ENCODE measurements at regions not wholly inside any gene's neighbourhood (a gene's known extent, or its start where the extent isn't known, plus 50 kb on each side); places are given as distances from the start of the nearest gene placed in this dataset.
"Not testable (repeated sequence)": the region's sequence is repeated elsewhere in the genome, so short reads cannot be mapped to it uniquely, and the experiment has no call there.

- no peak for DNase-seq
These were observed 123.7 kb upstream of the IRX5 start for GRCh38 chr16:54806881-54807360.

DNA sequence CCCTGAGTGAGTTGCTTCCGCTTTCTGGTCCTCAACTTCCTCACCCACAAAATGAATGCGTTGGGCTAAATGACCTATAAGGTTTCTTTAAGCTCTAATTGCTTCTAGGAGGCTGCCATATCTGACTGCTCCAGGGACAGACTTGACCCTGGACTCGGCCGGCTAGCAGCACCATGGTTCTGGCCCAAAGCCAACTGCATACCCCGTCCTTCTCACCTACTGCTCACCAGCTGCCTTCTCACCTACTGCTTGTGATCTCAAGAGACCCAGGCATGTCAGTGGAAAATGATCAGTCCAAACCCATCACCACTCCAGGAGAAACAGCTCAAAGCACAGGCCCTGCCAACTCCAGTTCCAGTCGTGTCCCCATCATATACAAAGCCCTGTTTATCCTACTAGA is 124.3 kb upstream of the IRX5 start:
- no peak for DNase-seq

DNA sequence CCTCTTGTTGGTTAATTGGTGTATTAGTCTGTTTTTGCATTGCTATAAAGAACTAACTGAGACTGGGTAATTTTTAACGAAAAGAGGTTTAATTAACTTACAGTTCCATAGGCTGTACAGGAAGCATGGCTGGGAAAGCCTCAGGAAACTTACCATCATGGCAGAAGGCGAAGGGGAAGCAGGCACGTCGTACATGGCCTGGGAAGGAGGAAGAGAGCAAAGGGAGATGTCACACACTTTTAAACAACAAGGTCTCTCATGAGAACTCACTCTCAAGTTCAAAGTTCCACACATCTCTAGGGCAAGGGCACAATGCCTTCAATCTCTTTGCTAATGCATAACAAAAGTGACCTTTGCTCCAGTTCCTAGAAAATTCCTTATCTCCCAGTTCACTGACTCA is 125.0 kb upstream of the IRX5 start:
- DNase-seq, result no peak

DNA sequence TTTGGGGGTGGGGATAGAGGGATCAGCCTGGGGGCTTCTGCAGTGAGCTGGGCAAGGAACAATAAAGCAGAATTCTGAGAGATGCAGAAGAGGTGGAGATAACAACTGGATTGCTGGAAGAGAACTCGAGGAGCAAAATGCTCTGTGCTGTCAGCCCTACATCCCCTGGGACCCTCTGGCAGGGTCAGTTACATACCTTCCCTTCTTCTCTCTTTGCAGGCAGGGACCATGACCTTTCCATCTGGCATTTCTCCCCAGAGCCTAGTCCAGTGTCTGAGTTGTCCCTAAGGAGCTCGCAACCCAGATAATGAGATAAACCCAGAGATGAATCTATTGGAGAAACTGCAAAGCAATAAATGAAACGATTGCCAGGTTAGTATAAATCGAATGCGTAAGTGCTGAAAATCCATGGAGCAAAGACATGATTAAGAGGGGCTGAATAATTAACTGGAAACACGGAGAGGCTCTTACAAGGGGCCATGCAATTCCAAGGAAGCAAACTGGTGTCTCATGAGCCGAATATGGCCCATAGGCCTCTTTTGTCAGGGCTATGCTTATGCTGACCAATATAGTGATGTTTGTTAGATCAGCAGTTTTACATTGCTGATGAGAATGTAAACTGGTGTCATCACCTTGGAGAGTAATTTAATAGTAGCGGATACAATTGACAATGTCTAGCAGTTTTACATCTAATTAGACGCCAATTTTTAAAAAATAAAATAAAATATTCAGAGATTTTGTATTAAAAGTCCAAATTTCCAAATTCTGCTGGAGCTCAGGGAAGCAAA is 129.4 kb upstream of the IRX5 start:
- DNase-seq, result no peak

DNA sequence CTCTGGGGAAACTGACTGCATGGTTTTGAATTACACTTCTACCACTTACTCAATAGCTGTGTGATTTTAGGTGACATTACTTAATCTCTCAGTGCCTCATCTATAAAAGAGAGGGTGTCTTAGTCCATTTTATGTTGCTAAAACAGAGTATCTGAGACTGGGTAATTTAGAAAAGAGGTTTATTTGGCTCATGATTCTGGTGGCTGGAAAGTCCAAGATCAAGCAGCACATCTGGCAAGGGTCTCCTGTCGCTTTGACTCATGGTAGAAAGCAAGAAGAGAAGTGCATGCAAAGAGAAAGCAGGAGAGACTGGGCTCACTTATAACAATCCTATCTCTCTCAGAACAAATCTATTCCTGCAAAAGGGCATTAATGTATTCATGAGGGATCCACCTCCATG is 132.4 kb upstream of the IRX5 start:
- DNase-seq, result no peak

- DNase-seq, result no peak
These were observed 134.5 kb upstream of the IRX5 start for GRCh38 chr16:54796211-54796610.

- no peak for DNase-seq
These were observed 137.9 kb upstream of the IRX5 start for GRCh38 chr16:54792811-54793210.

- DNase-seq, result no peak
These were observed 143.6 kb upstream of the IRX5 start for GRCh38 chr16:54787045-54787444.

DNA sequence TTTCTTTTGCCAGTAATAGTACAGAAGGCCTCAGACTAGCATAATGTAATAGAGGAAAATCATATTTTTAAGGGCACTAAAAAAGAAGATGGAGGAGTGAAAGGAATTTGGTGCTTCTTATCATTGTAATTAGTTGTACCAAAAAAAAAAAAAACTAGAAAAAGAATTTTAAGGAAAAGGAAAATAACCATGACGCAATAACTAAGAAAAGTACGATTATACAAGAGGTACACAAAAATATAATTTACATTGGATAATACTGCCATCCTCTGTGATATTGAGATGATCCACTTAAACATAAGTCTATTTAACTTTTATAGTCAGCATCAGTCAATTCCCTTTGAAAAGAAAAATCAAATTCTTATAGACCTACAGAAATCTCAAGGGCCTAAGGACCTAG is 146.7 kb upstream of the IRX5 start:
- no peak for DNase-seq

- DNase-seq, result no peak
These were observed 147.4 kb upstream of the IRX5 start for GRCh38 chr16:54783226-54783625.

DNA sequence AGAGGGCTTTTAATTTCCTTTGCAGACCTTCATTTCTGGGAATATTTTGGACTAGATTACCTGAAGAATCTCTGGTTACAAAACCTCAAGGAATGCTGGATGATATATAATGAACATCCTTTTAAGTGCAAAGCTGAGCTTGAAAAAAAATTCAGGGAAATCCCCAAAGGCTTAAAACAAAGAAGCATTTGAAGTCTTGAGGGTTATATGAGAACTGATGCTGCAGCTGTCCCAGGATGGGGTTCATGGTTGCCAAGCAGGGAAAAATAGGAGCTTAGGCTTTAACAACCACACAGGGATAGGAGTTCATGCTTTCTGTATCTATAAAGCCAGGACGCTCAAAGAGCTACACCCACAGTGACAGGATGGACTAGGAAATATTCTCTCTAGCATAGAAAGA is 150.4 kb upstream of the IRX5 start:
- no peak for DNase-seq

- no peak for DNase-seq
These were observed 151.1 kb upstream of the IRX5 start for GRCh38 chr16:54779549-54779948.

- DNase-seq, result no peak
These were observed 155.9 kb upstream of the IRX5 start for GRCh38 chr16:54774768-54775167.

DNA sequence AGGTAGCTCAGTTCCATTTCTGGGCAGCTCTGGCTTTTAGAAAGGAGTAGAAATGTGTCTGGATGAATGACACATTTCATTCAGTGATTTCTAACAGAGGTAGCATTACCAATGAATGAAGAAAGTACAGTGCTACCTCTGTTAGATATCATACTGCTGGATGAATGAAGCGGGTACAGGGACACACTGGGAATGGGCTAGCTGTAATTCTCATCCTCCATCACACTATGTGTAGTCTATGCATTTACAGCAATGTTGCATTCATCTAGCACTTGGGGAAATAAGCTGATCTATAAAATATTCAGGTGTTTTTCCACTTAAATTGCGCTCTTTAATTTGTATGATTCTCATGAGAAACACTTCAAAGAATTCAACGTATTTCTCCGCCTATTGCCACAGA is 158.3 kb upstream of the IRX5 start:
- no peak for DNase-seq

- DNase-seq, result no peak
These were observed 164.3 kb upstream of the IRX5 start for GRCh38 chr16:54766355-54766754.

DNA sequence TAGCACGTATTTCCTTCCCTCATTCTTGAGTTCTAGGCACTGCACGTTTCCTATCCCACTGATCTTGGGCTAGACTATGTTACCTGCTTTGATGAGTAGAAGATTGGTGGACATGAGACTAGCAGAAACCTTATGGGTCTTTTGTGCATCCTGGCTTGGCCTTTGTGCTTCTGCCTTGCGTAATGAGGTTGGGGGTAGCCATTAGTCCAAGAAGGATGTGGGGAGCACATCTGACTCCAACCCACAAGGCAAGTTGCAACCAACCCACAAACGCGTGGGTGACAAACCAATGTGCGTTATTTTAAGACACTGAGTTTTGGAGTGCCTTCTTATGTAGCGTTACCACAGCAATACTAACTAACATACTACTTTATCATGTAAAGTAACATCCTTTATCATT is 180.4 kb upstream of the IRX5 start:
- DNase-seq, result no peak

GRCh38 chr16:54748611-54749190 is 182.0 kb upstream of the IRX5 start:
- DNase-seq, result no peak

DNA sequence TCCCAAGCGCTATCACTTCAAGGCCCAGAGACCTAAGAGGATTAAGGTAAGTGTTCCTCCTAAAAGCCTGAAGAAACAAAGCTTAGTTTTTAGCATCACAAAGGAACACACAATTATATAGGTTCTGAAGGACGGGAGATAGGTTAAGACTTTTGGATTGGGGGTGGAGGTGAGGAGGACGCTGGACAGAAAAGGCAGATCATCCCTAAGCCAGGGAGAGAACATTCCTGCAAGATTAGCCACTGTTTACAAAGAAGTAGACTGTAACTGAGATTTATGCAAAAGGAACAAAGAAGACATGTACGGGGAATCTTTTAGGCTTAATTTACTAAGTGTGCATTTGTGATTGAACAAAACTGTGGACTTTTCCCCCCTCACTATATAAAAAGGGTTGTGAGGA is 184.1 kb upstream of the IRX5 start:
- no peak for DNase-seq

- DNase-seq, result no peak
These were observed 185.7 kb upstream of the IRX5 start for GRCh38 chr16:54744998-54745397.

DNA sequence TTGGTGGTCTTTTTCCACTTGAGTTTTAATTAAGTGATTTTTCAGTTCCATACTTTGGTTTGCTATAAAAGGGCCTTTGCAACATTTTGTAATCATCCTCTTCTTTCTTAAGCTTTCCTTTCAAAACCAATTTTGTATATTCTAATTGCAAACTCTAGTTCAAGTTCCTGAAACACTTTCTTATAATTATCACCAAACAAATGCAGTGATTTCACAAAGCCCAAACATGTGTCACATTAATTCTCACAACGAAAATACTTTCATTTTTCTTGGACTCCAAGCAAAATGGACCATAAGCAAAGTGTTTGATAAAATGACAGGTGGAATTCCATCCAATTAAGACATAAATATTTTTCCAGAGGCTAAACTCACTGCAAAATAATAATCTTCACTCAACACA is 188.2 kb upstream of the IRX5 start:
- no peak for DNase-seq

DNA sequence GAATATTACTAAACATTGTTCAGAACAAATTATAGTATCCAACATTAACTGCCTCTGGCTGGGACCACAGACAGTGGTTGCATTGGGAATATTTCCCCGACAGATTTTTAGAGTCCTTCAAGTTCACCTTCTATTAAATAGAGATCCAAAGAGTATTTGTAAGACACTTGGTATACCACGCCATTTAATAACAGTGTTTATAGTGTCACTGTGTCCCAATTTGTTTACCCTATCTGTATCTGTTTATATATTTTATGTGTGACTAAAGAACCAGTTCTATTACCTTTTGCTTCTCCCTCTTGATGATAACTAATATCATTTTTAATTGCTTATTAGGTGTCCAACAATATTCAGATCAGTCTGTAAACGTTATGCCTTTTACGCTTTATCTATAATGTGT is 191.3 kb upstream of the IRX5 start:
- no peak for DNase-seq

DNA sequence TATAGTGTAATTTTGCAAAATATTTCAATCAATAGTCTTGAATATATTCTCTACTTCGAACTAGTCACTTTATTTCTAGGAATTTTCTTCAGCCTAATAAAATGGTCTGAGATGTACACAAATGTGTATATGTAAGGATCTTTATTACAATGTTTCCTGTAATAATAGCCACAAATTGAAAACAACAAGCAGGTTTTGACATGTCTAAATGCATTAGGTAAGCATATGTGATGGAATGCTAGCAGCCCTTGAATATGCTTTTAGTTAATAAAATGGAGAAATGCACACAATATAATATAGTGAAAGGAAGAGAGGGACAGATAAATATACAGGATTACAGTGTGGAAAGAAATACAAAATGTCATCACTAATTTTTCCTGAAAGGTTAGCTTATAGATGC is 196.5 kb upstream of the IRX5 start:
- no peak for DNase-seq

DNA sequence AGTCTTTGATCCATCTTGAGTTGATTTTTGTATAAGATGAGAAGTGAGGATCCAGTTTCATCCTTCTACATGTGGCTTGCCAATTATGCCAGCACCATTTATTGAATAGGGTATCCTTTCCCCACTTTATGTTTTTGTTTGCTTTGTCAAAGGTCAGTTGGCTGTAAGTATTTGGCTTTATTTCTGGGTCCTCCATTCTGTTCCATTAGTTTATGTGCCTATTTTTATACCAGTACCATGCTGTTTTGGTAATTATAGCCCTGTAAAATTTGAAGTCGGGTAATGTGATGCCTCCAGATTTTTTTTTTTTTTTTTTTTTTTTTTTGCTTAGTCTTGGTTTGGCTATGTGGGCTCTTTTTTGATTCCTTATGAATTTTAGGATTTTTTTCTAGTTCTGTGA is 203.0 kb upstream of the IRX5 start:
- not testable (repeated sequence) for DNase-seq

DNA sequence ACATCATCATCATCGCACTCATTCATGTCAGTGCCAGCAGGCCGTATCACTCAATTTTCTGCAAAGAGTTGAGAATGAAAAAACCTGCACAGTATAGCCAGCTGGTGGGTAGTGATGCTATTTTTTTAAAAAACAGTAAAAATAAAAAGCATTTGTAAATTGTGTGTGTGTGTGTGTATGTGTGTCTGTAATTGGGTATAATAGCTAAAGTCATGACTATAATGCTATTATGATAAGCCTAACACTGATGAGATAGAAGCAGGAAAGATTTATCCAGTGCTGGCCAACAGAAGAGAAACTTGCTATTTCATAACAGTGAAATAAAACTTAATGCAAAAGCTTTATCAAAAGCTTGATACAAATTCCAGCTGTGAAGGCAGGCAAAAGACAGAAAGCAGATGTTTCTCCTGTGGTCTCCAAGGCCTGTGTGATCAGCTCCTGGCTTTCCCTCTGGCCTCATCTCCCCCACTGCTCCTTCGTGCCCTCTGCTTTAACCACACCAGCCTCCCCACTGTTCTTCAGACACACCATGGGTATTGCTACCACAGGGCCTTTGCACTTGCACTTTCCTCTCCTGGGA is 206.2 kb upstream of the IRX5 start:
- DNase-seq, result no peak
